Mucosa of gallbladder (tissue), 1 donor: ENCODE measurements at regions not wholly inside any gene's neighbourhood (a gene's known extent, or its start where the extent isn't known, plus 50 kb on each side); places are given as distances from the start of the nearest gene placed in this dataset.
"Not testable (repeated sequence)": the region's sequence is repeated elsewhere in the genome, so short reads cannot be mapped to it uniquely, and the experiment has no call there.

ENCODE experiments used
- DNase-seq: peaks from one replicate; pipeline ENCODE4 v3.0.0-alpha.2; 2020; ENCODE audit warnings: low spot score
- donor health status: DM: no; HTN: no; CAD: no.

- no peak for DNase-seq
Measured at GRCh38 chr6:103617642-103618041, 1242.1 kb downstream of the HACE1 start.

GRCh38 chr6:103587722-103588121 lies 1272.0 kb downstream of the HACE1 start:
- DNase-seq = no peak

- no peak for DNase-seq
Measured at GRCh38 chr6:103578115-103578514, 1281.6 kb downstream of the HACE1 start.

GRCh38 chr6:103570431-103570830 lies 1289.3 kb downstream of the HACE1 start:
- no peak for DNase-seq

GRCh38 chr6:103554911-103555310 lies 1304.8 kb downstream of the HACE1 start:
- DNase-seq = no peak

- DNase-seq = no peak
Measured at GRCh38 chr6:103538381-103538780, 1321.3 kb downstream of the HACE1 start.

GRCh38 chr6:103534814-103535213 lies 1324.9 kb downstream of the HACE1 start:
- DNase-seq = no peak

GRCh38 chr6:103534095-103534494 lies 1325.6 kb downstream of the HACE1 start:
- no peak for DNase-seq

- DNase-seq = no peak
Measured at GRCh38 chr6:103522045-103522444, 1337.7 kb downstream of the HACE1 start.

- no peak for DNase-seq
Measured at GRCh38 chr6:103516336-103516735, 1343.4 kb downstream of the HACE1 start.

- DNase-seq = no peak
Measured at GRCh38 chr6:103507052-103507451, 1352.7 kb downstream of the HACE1 start.

- DNase-seq = no peak
Measured at GRCh38 chr6:103505155-103505518, 1354.6 kb downstream of the HACE1 start.

- DNase-seq = no peak
Measured at GRCh38 chr6:103504501-103505154, 1355.1 kb downstream of the HACE1 start.

- DNase-seq = not testable (repeated sequence)
Measured at GRCh38 chr6:103496588-103496987, 1363.1 kb downstream of the HACE1 start.

- DNase-seq = no peak
Measured at GRCh38 chr6:103456652-103457051, 1403.1 kb downstream of the HACE1 start.

- no peak for DNase-seq
Measured at GRCh38 chr6:103455275-103455674, 1404.4 kb downstream of the HACE1 start.

- DNase-seq = no peak
Measured at GRCh38 chr6:103409475-103409874, 1450.2 kb downstream of the HACE1 start.

- no peak for DNase-seq
Measured at GRCh38 chr6:103405321-103405720, 1454.4 kb downstream of the HACE1 start.

GRCh38 chr6:103404799-103405198 lies 1454.9 kb downstream of the HACE1 start:
- no peak for DNase-seq

GRCh38 chr6:103396768-103397167 lies 1463.0 kb downstream of the HACE1 start:
- no peak for DNase-seq

GRCh38 chr6:103379272-103379671 lies 1480.4 kb downstream of the HACE1 start:
- DNase-seq = no peak

- DNase-seq = no peak
Measured at GRCh38 chr6:103367212-103367611, 1492.5 kb downstream of the HACE1 start.

GRCh38 chr6:103356531-103356930 lies 1503.2 kb downstream of the HACE1 start:
- no peak for DNase-seq

GRCh38 chr6:103344554-103345163 lies 1515.1 kb downstream of the HACE1 start:
- DNase-seq = no peak
